IMR-90 (cell line): ENCODE measurements at regions not wholly inside any gene's neighbourhood (a gene's known extent, or its start where the extent isn't known, plus 50 kb on each side); places are given as distances from the start of the nearest gene placed in this dataset.

Source experiments
- CHD1 ChIP-seq: IDR thresholded peaks from 2 replicates; pipeline ENCODE4 v1.6.1; 2012; ENCODE audit warnings: low read depth, low read length, improper control_type of control experiment
- MAZ ChIP-seq: IDR thresholded peaks from 2 replicates; pipeline ENCODE4 v1.6.1; 2012; ENCODE audit warnings: low read depth, mild to moderate bottlenecking, low read length, improper control_type of control experiment, moderate library complexity, borderline replicate concordance
- POLR2A ChIP-seq: IDR thresholded peaks from 2 replicates; pipeline ENCODE4 v1.6.1; 2012; ENCODE audit warnings: mild to moderate bottlenecking, low read depth, low read length
- USF2 ChIP-seq: fragments of 150-350 bp; IDR thresholded peaks from 2 replicates; pipeline ENCODE4 v1.6.1; 2017; ENCODE audit warnings: mild to moderate bottlenecking, antibody characterized with exemption, low read length, low read depth
- TF ChIP-seq, protein P1 (sequence below): conservative IDR thresholded peaks from 2 replicates; pipeline ENCODE4 v1.5.1; 2012; ENCODE audit warnings: mild to moderate bottlenecking, low read depth, low read length, improper control_type of control experiment

DNA sequence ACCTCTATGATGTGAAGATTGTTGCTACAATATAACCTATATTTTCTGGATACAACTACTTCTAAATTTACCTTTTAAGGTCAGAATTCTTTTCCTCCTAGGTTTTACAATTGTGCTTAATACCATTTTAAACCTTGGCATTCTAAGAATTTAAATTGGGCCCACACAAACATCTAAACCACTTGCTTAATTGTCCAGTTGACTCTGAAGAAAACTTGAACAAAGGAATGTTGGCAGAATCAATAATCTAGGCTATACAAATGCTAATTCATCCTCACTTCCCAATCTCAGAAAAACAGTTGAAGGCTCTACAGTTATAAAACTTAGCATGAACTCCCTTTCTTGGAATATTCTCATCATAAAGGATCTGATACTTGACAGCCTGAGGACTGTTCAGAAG, 84.3 kb downstream of the RPRM start:
- TF ChIP-seq, protein P1, sequence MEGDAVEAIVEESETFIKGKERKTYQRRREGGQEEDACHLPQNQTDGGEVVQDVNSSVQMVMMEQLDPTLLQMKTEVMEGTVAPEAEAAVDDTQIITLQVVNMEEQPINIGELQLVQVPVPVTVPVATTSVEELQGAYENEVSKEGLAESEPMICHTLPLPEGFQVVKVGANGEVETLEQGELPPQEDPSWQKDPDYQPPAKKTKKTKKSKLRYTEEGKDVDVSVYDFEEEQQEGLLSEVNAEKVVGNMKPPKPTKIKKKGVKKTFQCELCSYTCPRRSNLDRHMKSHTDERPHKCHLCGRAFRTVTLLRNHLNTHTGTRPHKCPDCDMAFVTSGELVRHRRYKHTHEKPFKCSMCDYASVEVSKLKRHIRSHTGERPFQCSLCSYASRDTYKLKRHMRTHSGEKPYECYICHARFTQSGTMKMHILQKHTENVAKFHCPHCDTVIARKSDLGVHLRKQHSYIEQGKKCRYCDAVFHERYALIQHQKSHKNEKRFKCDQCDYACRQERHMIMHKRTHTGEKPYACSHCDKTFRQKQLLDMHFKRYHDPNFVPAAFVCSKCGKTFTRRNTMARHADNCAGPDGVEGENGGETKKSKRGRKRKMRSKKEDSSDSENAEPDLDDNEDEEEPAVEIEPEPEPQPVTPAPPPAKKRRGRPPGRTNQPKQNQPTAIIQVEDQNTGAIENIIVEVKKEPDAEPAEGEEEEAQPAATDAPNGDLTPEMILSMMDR: no peak
- TF ChIP-seq POLR2A: no peak
- no peak for TF ChIP-seq USF2
- no peak for TF ChIP-seq MAZ
- TF ChIP-seq CHD1: no peak
